GM19025 (cell line): ENCODE measurements at regions not wholly inside any gene's neighbourhood (a gene's known extent, or its start where the extent isn't known, plus 50 kb on each side); places are given as distances from the start of the nearest gene placed in this dataset.

Experiments used
- ATAC-seq: cut with Tn5 transposase; IDR thresholded peaks from one replicate; pipeline ENCODE4 v1.9.1; 2021; ENCODE audit warnings: mild to moderate bottlenecking, low read depth, moderate library complexity; ENCODE audit not compliant: unreplicated experiment

DNA sequence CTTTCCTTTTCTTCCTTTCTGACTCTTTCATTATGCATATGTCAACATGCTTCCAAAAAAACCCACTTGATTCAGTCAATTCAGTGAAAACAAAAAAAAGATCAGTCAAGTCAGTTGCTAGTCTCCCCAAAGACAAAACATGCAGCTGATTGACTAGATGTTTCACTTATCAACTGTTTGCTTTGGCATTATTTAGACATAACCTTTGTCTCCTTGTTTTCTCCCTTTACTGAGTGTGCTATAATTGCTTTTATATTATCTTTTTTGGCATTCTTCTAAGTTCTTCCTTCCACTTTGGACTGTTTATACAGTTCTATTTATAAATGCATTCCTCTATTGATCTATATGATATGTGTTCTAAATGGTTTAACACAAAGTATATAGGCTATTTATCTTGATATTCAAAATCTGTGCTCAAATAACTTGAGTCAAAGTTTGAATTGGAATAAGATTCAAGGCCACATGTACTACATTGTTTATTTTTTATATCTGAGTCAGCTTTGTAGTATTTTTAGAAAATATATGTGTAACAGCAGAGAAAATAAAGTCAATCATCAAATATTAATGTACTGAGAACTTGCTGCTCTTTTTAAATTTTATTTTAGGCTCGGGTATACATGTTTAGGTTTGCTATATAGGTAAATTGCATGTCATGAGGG, 260.5 kb downstream of the CENPW start:
- no peak for ATAC-seq

GRCh38 chr6:126603410-126603809, 263.5 kb downstream of the CENPW start:
- no peak for ATAC-seq

GRCh38 chr6:126605089-126605488, 265.2 kb downstream of the CENPW start:
- ATAC-seq, result no peak

GRCh38 chr6:126607289-126607688, 267.4 kb downstream of the CENPW start:
- ATAC-seq, result no peak

GRCh38 chr6:126608681-126609080, 268.8 kb downstream of the CENPW start:
- ATAC-seq, result no peak

- ATAC-seq, result peak; percentile 76
Observed at GRCh38 chr6:126614642-126615504, 275.0 kb downstream of the CENPW start.

GRCh38 chr6:126616866-126617265, 277.0 kb downstream of the CENPW start:
- no peak for ATAC-seq

DNA sequence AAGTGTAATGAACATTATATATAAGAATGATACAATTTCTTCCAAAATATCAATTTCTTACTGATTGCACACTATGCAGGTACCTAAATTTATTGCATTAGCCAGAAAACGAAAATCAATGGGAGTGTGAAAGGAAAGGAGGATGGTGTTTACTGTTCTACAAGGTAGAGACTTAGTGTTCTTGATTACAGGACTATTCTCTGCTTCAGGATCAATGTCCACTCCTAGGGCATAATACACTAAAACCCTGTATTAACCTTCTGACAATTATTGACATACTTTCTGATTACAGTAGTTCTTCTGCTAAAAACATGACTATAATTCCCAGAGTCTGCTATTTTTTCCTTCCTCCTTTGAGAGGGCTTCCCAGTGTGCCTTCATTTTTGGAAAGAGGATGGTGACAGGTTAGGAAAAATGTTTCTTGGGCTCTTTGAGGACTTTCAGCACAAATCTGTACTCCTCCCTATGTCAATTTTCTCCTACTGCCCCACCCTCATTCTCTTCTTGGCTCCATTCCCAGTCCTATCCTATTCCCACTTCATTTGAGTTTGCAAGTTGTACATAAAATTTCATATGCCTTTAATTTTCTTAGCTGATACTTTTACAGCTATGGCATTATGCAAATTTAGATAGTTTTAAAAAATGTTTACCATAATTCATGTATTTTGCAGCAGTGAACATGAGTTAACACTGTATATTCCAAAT, 278.9 kb downstream of the CENPW start:
- no peak for ATAC-seq

DNA sequence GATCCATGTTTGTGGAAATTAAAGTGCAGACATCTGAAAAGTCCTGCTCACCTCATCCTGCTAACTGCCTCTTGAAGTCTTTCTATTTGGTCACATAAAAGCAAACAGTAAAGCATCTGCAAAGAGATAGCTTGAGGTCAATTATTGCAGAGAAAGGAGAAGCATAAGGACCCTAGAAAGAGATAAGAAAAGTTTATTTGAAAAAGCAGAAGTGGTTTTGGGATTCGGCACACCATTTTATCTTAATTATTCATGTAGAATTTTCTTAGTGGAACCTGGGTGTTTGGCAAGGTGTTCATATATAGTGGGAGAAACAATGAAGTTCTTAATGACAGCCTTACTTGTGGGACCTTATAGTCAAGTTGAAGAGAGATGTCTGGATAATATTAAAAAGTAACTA, 280.8 kb downstream of the CENPW start:
- ATAC-seq, result no peak

GRCh38 chr6:126625019-126625418, 285.1 kb downstream of the CENPW start:
- no peak for ATAC-seq

GRCh38 chr6:126628125-126628524, 288.2 kb downstream of the CENPW start:
- ATAC-seq, result no peak

GRCh38 chr6:126631363-126631762, 291.4 kb downstream of the CENPW start:
- ATAC-seq, result no peak

DNA sequence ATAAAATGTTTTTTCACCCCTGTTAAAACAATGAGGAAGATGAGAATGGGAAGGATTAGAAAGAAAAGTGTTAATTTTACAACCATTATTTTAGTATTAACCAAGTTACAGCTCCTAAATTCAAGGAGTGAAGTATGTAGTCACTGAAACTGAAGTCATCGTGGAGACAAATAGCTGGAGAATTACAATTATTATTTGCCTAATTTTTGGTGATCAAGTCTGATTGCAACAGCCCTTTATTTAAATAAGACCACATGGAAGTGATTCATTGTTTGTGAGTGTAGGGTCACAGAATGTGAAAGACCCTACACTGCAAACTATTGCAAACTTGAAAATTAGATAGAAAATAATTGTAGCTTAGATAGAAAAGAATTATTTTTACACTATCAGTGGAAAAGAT, 292.4 kb downstream of the CENPW start:
- ATAC-seq, result no peak

DNA sequence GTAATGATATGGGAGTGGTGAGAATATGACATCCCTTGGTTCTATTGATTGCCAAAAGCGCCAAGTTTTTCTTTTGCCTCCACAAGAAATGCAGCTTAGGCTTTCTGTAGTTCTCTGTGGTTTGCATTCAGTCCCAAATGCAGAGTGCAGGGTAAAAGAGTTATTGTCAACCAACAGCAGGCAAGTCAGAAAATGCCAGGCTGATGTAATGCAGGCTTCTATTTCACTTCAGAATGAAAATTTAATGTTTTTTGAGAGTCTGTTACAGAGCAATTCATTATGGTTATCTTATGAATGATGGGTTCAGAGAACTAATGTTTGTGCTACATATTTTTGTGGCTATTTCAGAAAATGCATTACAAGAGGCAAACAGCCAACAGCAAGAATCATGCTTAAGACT, 293.5 kb downstream of the CENPW start:
- ATAC-seq, result no peak

DNA sequence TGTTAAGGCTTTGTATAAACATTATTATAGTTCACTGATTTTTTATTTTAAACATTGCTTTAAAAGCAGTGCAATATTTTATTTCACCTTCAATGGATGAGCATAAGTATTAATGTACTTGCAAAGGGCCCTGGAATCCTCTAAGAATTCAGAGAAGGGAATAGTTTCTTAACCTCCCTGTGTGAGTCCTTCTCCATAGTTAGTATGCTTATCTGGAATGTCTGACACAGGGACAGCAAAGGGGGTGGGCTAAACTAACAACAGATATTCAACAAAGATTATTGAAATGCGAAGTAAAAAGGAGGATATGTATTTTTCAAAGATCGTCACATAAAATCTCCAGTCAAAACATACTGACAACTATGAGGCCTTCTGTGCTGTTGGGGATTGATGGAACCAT, 300.4 kb downstream of the CENPW start:
- ATAC-seq, result no peak

DNA sequence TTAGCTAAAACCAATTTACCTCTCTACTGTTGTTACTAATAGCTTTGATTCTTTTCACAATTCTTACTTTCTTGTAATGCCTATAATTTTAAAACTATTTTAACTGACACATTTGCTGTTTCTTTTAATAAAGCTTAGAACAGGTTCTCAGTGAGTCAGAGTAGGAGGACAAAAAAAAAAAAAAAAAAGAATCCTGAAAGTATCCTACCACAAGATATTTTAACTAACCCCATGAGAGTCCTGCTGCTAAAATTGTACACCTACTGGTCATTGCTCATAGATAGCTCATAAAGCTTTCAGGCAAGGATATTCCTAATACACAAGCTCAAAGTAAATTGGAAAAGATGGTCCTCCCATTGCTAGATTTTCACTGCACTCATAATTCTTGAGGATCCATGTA, 301.0 kb downstream of the CENPW start:
- no peak for ATAC-seq

GRCh38 chr6:126641641-126642040, 301.7 kb downstream of the CENPW start:
- ATAC-seq, result no peak

GRCh38 chr6:126643352-126643751, 303.4 kb downstream of the CENPW start:
- ATAC-seq, result no peak

GRCh38 chr6:126650931-126651330, 311.0 kb downstream of the CENPW start:
- no peak for ATAC-seq

- no peak for ATAC-seq
Observed at GRCh38 chr6:126657561-126658175, 317.8 kb downstream of the CENPW start.

DNA sequence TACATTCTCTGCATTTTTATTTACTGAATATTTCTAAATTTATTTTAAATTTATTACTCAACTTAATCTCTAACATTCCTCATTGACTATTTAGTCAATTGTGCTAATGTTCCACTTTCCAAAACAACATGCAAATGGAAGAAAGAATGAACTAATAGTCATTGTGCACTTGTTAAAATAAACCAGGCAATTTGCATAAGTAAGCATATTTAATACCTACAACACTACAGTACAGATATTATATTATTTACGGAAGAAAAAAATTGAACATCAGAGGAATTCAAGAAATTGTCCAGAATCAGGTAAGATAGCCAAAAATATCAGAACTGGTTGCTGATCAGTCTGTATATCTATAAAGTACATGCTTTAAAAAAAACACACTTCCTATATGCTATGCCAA, 320.5 kb downstream of the CENPW start:
- ATAC-seq, result no peak
